SK-N-SH (cell line): ENCODE measurements at regions not wholly inside any gene's neighbourhood (a gene's known extent, or its start where the extent isn't known, plus 50 kb on each side); places are given as distances from the start of the nearest gene placed in this dataset.

Source experiments
- CHD2 ChIP-seq: fragments of 150-350 bp; IDR thresholded peaks from 2 replicates; pipeline ENCODE4 v1.6.1; 2018; ENCODE audit warnings: low read length; ENCODE audit not compliant: partially characterized antibody
- EP300 ChIP-seq, 2 experiments: IDR thresholded peaks; 2 replicates each; pipeline versions ENCODE4 v1.4.0 to v1.6.1; 2012; ENCODE audit warnings: borderline replicate concordance in 1 of 2, low read depth in 1 of 2, low read length in 1 of 2
- GABPA ChIP-seq: IDR thresholded peaks from 2 replicates; pipeline ENCODE4 v1.4.0; 2012; ENCODE audit warnings: low read depth, mild to moderate bottlenecking
- JUND ChIP-seq: IDR thresholded peaks from 2 replicates; pipeline ENCODE4 v1.4.0; 2012
- NRF1 ChIP-seq: IDR thresholded peaks from 2 replicates; pipeline ENCODE4 v1.6.1; 2012; ENCODE audit warnings: low read depth, mild to moderate bottlenecking, low read length
- POLR2AphosphoS5 ChIP-seq: IDR thresholded peaks from 2 replicates; pipeline ENCODE4 v1.6.1; 2012; ENCODE audit warnings: low read depth, low read length
- SIN3A ChIP-seq: IDR thresholded peaks from 2 replicates; pipeline ENCODE4 v1.6.1; 2012; ENCODE audit warnings: low read depth, mild to moderate bottlenecking, low read length, moderate library complexity, borderline replicate concordance
- TF ChIP-seq, protein P1 (sequence below): fragments of 150-350 bp; IDR thresholded peaks from 2 replicates; pipeline ENCODE4 v1.6.1; 2017; ENCODE audit warnings: antibody characterized with exemption, low read length, low read depth, borderline replicate concordance
- TF ChIP-seq, protein P2 (sequence below): fragments of 200-600 bp; sonication (generic); IDR thresholded peaks from 2 replicates; pipeline ENCODE4 v1.6.1; 2017; ENCODE audit warnings: antibody characterized with exemption, mild to moderate bottlenecking, moderate library complexity
- TF ChIP-seq, protein P3 (sequence below): IDR thresholded peaks from 2 replicates; pipeline ENCODE4; 2012
- TF ChIP-seq, protein P4 (sequence below): IDR thresholded peaks from 2 replicates; pipeline ENCODE4 v1.6.1; 2012; ENCODE audit warnings: mild to moderate bottlenecking, low read depth, low read length, moderate library complexity
- TF ChIP-seq, protein P5 (sequence below): IDR thresholded peaks from 2 replicates; pipeline ENCODE4 v1.4.0; 2012; ENCODE audit warnings: low read depth

DNA sequence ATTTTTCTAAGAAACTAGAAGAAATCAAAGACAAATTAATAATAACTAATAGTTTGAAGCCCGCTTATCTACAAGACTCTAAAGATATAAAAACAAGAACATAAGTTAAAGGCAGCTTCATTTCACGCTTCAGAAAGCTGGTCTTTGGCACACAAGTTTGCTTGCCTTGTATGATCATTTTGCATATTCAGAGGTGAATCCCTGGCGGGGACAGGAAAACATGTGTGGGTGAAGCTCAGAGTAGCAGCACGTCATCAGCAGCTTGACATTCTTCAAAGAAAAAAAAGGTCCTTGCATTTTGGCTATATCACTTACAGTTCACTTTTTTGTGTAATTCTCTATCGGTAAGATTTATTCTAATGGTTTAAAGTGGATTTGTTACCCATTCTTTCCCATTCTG is 1911.8 kb downstream of the MRPL39 start:
- TF ChIP-seq, protein P1, sequence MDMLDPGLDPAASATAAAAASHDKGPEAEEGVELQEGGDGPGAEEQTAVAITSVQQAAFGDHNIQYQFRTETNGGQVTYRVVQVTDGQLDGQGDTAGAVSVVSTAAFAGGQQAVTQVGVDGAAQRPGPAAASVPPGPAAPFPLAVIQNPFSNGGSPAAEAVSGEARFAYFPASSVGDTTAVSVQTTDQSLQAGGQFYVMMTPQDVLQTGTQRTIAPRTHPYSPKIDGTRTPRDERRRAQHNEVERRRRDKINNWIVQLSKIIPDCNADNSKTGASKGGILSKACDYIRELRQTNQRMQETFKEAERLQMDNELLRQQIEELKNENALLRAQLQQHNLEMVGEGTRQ = no peak
- TF ChIP-seq, protein P2, sequence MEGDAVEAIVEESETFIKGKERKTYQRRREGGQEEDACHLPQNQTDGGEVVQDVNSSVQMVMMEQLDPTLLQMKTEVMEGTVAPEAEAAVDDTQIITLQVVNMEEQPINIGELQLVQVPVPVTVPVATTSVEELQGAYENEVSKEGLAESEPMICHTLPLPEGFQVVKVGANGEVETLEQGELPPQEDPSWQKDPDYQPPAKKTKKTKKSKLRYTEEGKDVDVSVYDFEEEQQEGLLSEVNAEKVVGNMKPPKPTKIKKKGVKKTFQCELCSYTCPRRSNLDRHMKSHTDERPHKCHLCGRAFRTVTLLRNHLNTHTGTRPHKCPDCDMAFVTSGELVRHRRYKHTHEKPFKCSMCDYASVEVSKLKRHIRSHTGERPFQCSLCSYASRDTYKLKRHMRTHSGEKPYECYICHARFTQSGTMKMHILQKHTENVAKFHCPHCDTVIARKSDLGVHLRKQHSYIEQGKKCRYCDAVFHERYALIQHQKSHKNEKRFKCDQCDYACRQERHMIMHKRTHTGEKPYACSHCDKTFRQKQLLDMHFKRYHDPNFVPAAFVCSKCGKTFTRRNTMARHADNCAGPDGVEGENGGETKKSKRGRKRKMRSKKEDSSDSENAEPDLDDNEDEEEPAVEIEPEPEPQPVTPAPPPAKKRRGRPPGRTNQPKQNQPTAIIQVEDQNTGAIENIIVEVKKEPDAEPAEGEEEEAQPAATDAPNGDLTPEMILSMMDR = no peak
- TF ChIP-seq EP300 (IDR thresholded peaks at IDR 0.05; ENCODE audit: borderline replicate concordance in 1 of 2, low read depth in 1 of 2, low read length in 1 of 2) (no peak), JUND (no peak), NRF1 (no peak), SIN3A (no peak), POLR2AphosphoS5 (no peak), GABPA (no peak), CHD2 (no peak)
- TF ChIP-seq, protein P3, sequence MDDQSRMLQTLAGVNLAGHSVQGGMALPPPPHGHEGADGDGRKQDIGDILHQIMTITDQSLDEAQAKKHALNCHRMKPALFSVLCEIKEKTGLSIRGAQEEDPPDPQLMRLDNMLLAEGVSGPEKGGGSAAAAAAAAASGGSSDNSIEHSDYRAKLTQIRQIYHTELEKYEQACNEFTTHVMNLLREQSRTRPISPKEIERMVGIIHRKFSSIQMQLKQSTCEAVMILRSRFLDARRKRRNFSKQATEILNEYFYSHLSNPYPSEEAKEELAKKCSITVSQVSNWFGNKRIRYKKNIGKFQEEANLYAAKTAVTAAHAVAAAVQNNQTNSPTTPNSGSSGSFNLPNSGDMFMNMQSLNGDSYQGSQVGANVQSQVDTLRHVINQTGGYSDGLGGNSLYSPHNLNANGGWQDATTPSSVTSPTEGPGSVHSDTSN = no peak
- TF ChIP-seq, protein P4, sequence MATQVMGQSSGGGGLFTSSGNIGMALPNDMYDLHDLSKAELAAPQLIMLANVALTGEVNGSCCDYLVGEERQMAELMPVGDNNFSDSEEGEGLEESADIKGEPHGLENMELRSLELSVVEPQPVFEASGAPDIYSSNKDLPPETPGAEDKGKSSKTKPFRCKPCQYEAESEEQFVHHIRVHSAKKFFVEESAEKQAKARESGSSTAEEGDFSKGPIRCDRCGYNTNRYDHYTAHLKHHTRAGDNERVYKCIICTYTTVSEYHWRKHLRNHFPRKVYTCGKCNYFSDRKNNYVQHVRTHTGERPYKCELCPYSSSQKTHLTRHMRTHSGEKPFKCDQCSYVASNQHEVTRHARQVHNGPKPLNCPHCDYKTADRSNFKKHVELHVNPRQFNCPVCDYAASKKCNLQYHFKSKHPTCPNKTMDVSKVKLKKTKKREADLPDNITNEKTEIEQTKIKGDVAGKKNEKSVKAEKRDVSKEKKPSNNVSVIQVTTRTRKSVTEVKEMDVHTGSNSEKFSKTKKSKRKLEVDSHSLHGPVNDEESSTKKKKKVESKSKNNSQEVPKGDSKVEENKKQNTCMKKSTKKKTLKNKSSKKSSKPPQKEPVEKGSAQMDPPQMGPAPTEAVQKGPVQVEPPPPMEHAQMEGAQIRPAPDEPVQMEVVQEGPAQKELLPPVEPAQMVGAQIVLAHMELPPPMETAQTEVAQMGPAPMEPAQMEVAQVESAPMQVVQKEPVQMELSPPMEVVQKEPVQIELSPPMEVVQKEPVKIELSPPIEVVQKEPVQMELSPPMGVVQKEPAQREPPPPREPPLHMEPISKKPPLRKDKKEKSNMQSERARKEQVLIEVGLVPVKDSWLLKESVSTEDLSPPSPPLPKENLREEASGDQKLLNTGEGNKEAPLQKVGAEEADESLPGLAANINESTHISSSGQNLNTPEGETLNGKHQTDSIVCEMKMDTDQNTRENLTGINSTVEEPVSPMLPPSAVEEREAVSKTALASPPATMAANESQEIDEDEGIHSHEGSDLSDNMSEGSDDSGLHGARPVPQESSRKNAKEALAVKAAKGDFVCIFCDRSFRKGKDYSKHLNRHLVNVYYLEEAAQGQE = no peak
- TF ChIP-seq, protein P5, sequence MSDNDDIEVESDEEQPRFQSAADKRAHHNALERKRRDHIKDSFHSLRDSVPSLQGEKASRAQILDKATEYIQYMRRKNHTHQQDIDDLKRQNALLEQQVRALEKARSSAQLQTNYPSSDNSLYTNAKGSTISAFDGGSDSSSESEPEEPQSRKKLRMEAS = no peak
